HT-29 (cell line): ENCODE measurements at regions not wholly inside any gene's neighbourhood (a gene's known extent, or its start where the extent isn't known, plus 50 kb on each side); places are given as distances from the start of the nearest gene placed in this dataset.
A peak's percentile ranks its signal among the peaks of the same experiment; 100 is the strongest.

Experiments used
- DNase-seq: peaks from one replicate; pipeline ENCODE4 v3.0.0-alpha.2; 2015; ENCODE audit warnings: low spot score

GRCh38 chr13:78334059-78334458, 269.3 kb downstream of the POU4F1 start:
- no peak for DNase-seq

DNA sequence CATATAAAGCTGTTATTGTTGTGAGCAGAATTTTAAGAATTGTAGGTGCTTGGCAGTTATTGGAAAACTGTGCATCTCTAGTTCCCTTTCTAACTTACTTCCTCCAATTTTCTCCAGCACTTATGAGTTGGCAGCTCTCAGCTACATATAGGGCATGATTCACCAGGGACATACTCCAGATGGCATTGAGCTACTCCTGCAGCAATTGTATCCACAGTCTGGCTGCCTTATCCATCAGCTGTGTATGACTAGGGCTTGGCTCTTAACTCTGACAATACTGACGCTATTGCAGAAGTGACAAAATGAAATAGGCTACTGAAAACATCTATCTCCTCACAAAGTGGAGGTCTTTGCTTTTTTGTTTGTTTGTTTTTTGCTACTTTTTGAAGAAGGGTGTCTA, 276.7 kb downstream of the POU4F1 start:
- no peak for DNase-seq

GRCh38 chr13:78325585-78325984, 277.8 kb downstream of the POU4F1 start:
- no peak for DNase-seq

GRCh38 chr13:78323848-78324247, 279.5 kb downstream of the POU4F1 start:
- DNase-seq = no peak

GRCh38 chr13:78323040-78323439, 280.3 kb downstream of the POU4F1 start:
- DNase-seq = no peak

- DNase-seq = no peak
Observed at GRCh38 chr13:78319101-78319627, 284.2 kb downstream of the POU4F1 start.

DNA sequence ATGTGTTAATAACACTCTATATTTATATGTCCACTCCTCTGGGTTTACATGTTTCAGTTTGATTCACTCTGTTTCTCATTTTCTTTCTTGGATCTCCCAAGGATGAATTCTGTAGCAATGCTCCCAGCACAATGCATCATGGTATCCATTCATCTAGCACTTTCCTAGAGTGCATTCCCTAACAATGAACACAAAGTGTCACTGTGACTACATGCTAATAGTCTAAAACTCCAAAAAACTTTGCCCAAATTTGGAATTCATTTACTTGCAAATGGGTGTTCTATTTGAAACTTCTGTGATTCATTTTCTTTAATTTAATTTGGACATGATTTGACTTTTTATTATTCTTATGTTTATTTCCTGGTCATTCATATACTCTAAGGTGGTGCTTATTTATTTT, 286.3 kb downstream of the POU4F1 start:
- peak; percentile 17 for DNase-seq

DNA sequence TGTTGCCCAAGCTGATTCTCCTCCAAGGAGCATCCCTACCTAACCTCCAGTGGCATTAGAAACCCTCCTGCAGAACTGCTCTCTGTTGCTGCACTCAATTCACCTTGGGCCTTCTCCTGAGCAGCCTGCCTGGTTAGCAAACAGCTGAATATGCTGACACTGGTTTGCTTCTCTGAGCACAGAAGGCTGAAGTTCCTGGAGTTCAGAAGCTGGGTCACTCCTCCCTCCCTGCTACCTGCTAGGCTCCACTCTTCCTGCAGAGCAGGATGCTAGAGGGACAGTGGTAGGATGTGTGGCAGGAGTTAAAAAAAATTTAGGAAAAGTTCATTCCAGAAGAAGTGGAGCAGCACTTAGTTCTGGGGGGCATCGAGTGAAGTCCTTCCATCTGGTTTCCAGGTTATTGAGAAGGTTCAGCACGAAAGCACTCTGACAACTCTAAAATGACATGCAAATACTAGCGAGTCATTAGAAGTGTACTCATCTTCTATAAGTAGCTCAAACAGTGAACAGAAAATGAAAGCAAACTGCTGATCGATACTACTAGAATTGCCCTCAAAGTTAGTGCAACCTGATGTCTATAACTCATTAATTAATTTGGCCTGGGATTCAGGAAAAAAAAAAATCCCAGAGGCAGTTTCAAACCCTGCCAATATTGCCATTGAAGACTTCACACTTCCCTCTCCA, 293.7 kb downstream of the POU4F1 start:
- no peak for DNase-seq

- no peak for DNase-seq
Observed at GRCh38 chr13:78306519-78307206, 296.7 kb downstream of the POU4F1 start.

- DNase-seq = no peak
Observed at GRCh38 chr13:78305171-78305570, 298.2 kb downstream of the POU4F1 start.

DNA sequence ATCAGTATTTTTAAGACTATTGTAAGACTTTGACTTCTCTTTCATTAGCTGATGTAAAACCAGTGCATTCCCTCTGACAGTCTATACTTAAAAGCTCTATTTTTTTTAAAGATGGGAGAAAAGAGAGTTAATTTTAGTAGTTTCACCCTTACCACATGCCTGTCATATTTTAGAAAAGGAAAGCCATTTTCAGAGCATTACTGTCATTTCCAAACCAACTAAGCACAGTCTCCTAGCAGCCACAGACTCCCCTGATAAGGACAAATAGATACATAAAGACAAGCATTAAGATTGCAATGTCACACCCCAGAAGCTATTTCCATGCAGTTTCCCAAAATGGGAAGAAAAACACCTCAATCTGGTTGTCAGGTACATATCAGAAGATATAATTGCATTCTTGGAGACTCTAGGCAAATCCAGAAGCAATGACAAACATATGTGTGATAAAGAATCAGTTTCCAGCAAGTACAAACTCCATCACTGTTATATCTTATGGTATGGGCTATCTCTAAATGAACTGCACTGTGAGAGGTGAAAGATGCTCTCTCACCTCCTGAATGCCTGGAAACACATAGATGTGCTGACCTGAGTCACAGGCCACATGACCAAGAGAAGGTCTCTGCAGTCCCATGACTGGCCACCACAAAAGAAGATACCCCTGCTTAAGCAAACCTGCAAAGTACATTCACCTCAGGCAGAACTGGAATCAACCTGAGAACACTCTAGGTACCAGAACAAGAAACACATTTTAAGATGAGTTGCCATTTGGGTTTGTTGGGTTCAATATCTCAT, 303.3 kb downstream of the POU4F1 start:
- no peak for DNase-seq

DNA sequence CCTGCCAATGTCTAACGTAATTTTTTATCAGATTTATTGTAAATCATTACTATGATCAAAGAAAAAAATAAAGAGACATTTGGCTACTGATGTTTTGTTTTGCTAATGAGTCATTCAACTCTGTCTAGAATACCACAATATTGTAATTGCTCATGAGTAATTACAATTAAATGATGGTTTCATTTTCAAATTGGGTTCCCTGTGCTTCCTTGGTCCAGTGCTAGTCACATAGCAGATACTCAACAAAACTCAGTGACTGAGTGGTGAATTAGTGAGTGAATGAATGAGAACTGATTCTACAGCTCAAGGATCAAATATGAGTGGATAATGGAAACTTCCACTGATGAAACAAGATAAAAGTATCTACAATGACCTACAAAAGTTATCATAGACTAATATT, 304.7 kb downstream of the POU4F1 start:
- no peak for DNase-seq

DNA sequence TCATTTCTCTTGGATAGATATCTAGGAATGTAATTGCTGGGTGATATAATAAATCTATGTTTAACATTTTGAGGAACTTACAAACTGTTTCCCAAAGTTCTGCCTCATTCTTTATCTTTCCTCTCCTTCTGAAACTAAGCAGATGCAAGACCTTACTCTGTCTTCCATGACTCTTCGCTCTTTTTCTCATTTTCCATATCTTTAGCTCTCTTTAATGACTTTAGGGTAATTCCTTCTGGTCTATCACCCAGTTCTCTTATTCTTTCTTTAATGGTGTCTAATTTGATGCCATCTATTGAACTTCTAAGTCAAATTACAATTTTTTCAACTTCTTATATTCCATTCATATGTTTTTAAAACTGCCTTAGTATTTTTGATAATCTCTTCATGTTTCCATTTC, 316.6 kb downstream of the POU4F1 start:
- no peak for DNase-seq

GRCh38 chr13:78265098-78265497, 338.3 kb downstream of the POU4F1 start:
- no peak for DNase-seq

DNA sequence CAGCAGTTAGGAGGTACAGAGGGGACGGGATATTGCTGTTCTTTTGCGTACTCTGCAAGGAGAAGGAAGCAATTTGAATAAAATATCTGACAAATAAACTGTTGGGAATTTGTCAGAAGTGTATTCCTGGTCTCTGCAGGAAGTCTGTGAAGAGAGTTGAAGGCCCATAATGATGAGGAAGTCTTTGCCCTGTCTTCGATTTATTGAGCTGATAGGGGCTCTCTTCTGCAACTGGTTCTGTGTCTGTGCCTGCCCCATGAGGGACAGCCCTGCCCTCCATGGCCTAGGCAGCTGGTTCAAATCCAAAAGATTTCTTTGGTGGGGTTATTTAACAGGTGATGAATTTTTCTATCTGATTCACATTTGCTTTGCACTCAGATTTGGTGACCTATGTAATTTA, 339.7 kb upstream of the EDNRB start:
- DNase-seq = no peak

- no peak for DNase-seq
Observed at GRCh38 chr13:78256484-78256883, 337.9 kb upstream of the EDNRB start.

- no peak for DNase-seq
Observed at GRCh38 chr13:78254113-78254512, 335.5 kb upstream of the EDNRB start.

DNA sequence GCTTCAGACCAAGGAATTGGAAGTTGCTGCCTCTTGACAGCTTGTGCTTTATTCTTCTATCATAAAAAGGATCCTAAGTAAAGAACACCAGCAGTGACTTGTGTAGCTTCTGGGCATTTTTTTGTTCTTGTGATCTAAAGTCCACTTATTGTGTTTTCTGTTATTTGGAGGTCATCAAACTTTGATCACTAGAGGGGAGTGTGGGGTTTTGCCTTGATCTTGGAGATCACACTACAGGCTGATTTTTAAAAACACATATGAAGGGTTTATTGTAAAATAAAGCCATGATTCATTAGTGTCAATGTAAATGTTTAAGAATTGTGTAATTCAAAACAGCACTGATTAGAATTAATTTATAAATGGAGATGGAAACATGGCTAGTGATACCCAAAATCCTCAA, 328.7 kb upstream of the EDNRB start:
- DNase-seq = no peak

DNA sequence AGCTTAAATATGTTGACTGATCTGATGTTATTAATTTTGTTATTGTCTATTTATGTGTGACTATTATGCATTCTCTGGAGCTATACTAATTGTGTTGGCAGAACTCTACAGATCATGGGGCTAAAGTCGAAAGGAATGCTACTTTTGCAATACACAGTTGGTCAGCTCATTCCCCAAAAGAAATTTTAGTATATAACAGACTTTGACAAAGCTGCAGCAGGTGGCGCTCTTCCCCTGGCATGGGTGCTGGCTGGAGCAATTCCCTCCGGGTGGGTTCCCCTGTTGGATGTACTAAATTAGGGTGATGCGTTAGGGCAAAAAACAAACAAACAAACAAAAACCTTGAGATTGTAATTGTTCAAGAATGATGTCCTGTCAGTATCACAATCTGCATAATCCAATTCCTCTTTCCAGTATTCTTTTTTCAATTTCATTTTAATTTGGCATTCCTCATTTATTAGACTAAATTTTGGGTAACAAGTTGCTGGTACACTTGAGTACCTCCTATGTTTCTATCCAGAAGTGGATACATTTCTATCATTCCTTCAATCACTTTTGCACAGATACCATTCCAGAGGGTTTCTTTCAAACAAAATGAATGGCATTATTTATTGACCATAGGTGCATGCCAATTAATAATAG, 322.8 kb upstream of the EDNRB start:
- peak; percentile 55 for DNase-seq

GRCh38 chr13:78239714-78240113, 321.1 kb upstream of the EDNRB start:
- no peak for DNase-seq

GRCh38 chr13:78238911-78239310, 320.3 kb upstream of the EDNRB start:
- DNase-seq = no peak

DNA sequence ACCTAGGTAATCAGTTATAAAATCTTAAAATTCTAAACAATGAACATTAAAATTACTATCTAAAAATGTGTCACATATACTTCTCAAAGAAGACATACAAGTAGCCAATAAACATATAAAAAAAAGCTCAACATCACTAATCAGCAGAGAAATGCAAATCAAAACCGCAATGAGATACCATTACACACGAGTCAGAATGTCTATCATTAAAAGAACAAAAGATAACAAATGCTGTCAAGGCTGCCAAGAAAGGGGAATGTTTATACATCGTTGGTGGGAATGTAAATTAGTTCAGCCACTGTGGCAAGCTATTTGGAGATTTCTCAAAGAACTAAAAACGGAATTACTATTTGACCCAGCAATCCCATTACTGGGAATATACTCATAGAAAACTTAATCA, 310.3 kb upstream of the EDNRB start:
- no peak for DNase-seq
